Liver (tissue), 8 donors: ENCODE measurements at regions not wholly inside any gene's neighbourhood (a gene's known extent, or its start where the extent isn't known, plus 50 kb on each side); places are given as distances from the start of the nearest gene placed in this dataset.

ENCODE experiments used
- DNase-seq: peaks from one replicate; pipeline ENCODE4 v3.0.0-alpha.2; 2017; ENCODE audit warnings: low spot score
- H3K27ac ChIP-seq, 2 donors: one replicate each; pipeline ENCODE4 v1.7.0; 2013; ENCODE audit warnings: inconsistent platforms in 2 of 2, low read length in 2 of 2, control low read depth in 1 of 2, low read depth in 1 of 2, mild to moderate bottlenecking in 1 of 2
- H3K27me3 ChIP-seq, 4 donors: one replicate each; pipeline versions ENCODE4 v1.6.1 to v1.7.0; 2013; ENCODE audit warnings: low read length in 3 of 4, inconsistent platforms in 1 of 4, mild to moderate bottlenecking in 1 of 4, moderate library complexity in 1 of 4; ENCODE audit not compliant: control insufficient read depth in 4 of 4, insufficient read depth in 4 of 4
- H3K36me3 ChIP-seq, 4 donors: one replicate each; pipeline versions ENCODE4 v1.6.1 to v1.7.0; 2013; ENCODE audit warnings: low read length in 3 of 4, mild to moderate bottlenecking in 3 of 4, low read depth in 1 of 4, moderate library complexity in 1 of 4; ENCODE audit not compliant: control insufficient read depth in 4 of 4, insufficient read depth in 3 of 4
- H3K4me1 ChIP-seq, 4 donors: one replicate each; pipeline versions ENCODE4 v1.6.1 to v1.7.0; 2013; ENCODE audit warnings: low read length in 3 of 4, mild to moderate bottlenecking in 3 of 4, moderate library complexity in 1 of 4; ENCODE audit not compliant: control insufficient read depth in 4 of 4, insufficient read depth in 4 of 4
- H3K4me3 ChIP-seq, 3 donors: one replicate each; pipeline versions ENCODE4 v1.6.1 to v1.7.0; 2013; ENCODE audit warnings: low read length in 3 of 3, control low read depth in 1 of 3, low read depth in 1 of 3, mild to moderate bottlenecking in 1 of 3
- H3K9ac ChIP-seq, 2 donors: one replicate each; pipeline ENCODE4 v1.7.0; 2013; ENCODE audit warnings: low read length in 2 of 2, mild to moderate bottlenecking in 2 of 2, moderate library complexity in 2 of 2, control low read depth in 1 of 2, low read depth in 1 of 2
- H3K9me3 ChIP-seq, 4 donors: one replicate each; pipeline versions ENCODE4 v1.6.1 to v1.7.0; 2013; ENCODE audit warnings: low read length in 3 of 4; ENCODE audit not compliant: control insufficient read depth in 4 of 4
- ATF3 ChIP-seq: IDR thresholded peaks from 2 replicates; pipeline ENCODE4 v1.6.1; 2016; ENCODE audit warnings: antibody characterized with exemption
- CTCF ChIP-seq: fragments of 150-350 bp; IDR thresholded peaks from 2 replicates; pipeline ENCODE4 v1.5.1; 2017; ENCODE audit warnings: improper control_type of control experiment, low read depth, low read length; ENCODE audit not compliant: missing input control
- FOXA2 ChIP-seq: IDR thresholded peaks from 2 replicates; pipeline ENCODE4 v1.6.1; 2016; ENCODE audit warnings: antibody characterized with exemption
- JUND ChIP-seq, 2 donors: IDR thresholded peaks; 2 replicates each; pipeline ENCODE4 v1.6.1; 2016; ENCODE audit warnings: antibody characterized with exemption in 2 of 2
- MAX ChIP-seq: IDR thresholded peaks from 2 replicates; pipeline ENCODE4 v1.6.1; 2016; ENCODE audit warnings: antibody characterized with exemption
- NR2F2 ChIP-seq: IDR thresholded peaks from 2 replicates; pipeline ENCODE4 v1.6.1; 2016; ENCODE audit warnings: antibody characterized with exemption
- RAD21 ChIP-seq, 2 donors: IDR thresholded peaks; 2 replicates each; pipeline ENCODE4 v1.6.1; 2016; ENCODE audit warnings: antibody characterized with exemption in 2 of 2, mild to moderate bottlenecking in 2 of 2
- RXRA ChIP-seq, 2 donors: IDR thresholded peaks; 2 replicates each; pipeline ENCODE4 v1.6.1; 2017 to 2018; ENCODE audit warnings: antibody characterized with exemption in 2 of 2, mild to moderate bottlenecking in 1 of 2
- SP1 ChIP-seq: IDR thresholded peaks from 2 replicates; pipeline ENCODE4 v1.6.1; 2018; ENCODE audit warnings: antibody characterized with exemption, mild to moderate bottlenecking
- TAF1 ChIP-seq: conservative IDR thresholded peaks from 2 replicates; pipeline ENCODE4 v1.6.1; 2016; ENCODE audit warnings: antibody characterized with exemption, mild to moderate bottlenecking
- YY1 ChIP-seq: IDR thresholded peaks from 2 replicates; pipeline ENCODE4 v1.6.1; 2016; ENCODE audit warnings: antibody characterized with exemption, mild to moderate bottlenecking
- ZBTB33 ChIP-seq: IDR thresholded peaks from 2 replicates; pipeline ENCODE4 v1.6.1; 2016; ENCODE audit warnings: antibody characterized with exemption
- WGBS: extraction: QIAGEN DNeasy Blood & Tissue Kit; methylation state at CpG from one replicate; pipeline ENCODE4 v1.1.7; 2013; 5-methylcytosine and 5-hydroxymethylcytosine counted together
- donor health status: healthy.
- donor health status: healthy.
- donor health status: healthy.
- donor health status: healthy.
- donor health status: healthy.

GRCh38 chr6:134830194-134830593 lies 119.7 kb downstream of the ALDH8A1 start:
- TF ChIP-seq RXRA (IDR thresholded peaks at IDR 0.05) (peak in 1 of 2 donors; percentile 68), ZBTB33 (no peak), JUND (IDR thresholded peaks at IDR 0.05) (peak in 1 of 2 donors; percentile 2)
- DNase-seq, result no peak
- H3K27ac ChIP-seq, result peak overlapping the region; percentile 56 to 82
- H3K36me3 ChIP-seq, result no peaks in the 10 kb centered on the region
- H3K27me3 ChIP-seq, result no peaks in the 10 kb centered on the region
- no peaks in the 10 kb centered on the region for H3K9me3 ChIP-seq
- WGBS, result 34% methylated on average over 4 of the region's 4 CpGs
- no peak overlapping the region for H3K4me3 ChIP-seq
- H3K9ac ChIP-seq, result no peak overlapping the region
- H3K4me1 ChIP-seq, result peaks cover 4 to 28% (median 15%) of the 10 kb centered on the region in 4 donors

- WGBS, result 93% methylated on average over 5 of the region's 5 CpGs
- H3K27ac ChIP-seq, result no peak overlapping the region
- H3K4me1 ChIP-seq, result peaks cover 4 to 26% (median 15%) of the 10 kb centered on the region in 4 donors
- no peaks in the 10 kb centered on the region for H3K9me3 ChIP-seq
- TF ChIP-seq TAF1 (no peak), ATF3 (no peak), ZBTB33 (no peak), SP1 (no peak), FOXA2 (no peak), RAD21 (IDR thresholded peaks at IDR 0.05) (no peak), MAX (no peak)
- H3K9ac ChIP-seq, result no peak overlapping the region
- no peak overlapping the region for H3K4me3 ChIP-seq
- no peak for DNase-seq
- H3K27me3 ChIP-seq, result no peaks in the 10 kb centered on the region
- H3K36me3 ChIP-seq, result no peaks in the 10 kb centered on the region
Measured at GRCh38 chr6:134828641-134829040, 121.3 kb downstream of the ALDH8A1 start.

GRCh38 chr6:134826889-134827737 lies 122.8 kb downstream of the ALDH8A1 start:
- H3K9me3 ChIP-seq, result no peaks in the 10 kb centered on the region
- TF ChIP-seq JUND (IDR thresholded peaks at IDR 0.05), result peak in 1 of 2 donors; percentile 61
- peak; percentile 25 to 39 for TF ChIP-seq RXRA (IDR thresholded peaks at IDR 0.05)
- TF ChIP-seq YY1, result peak; percentile 46
- TF ChIP-seq RAD21 (IDR thresholded peaks at IDR 0.05), result peak; percentile 85 to 91
- no peak for TF ChIP-seq NR2F2
- peak; percentile 50 for TF ChIP-seq CTCF
- no peaks in the 10 kb centered on the region for H3K36me3 ChIP-seq
- no peak overlapping the region for H3K4me3 ChIP-seq
- H3K4me1 ChIP-seq, result peaks cover 4 to 31% (median 18%) of the 10 kb centered on the region in 4 donors
- no peak overlapping the region for H3K27ac ChIP-seq
- 78% methylated on average over 3 of the region's 3 CpGs for WGBS
- DNase-seq, result no peak
- H3K27me3 ChIP-seq, result no peaks in the 10 kb centered on the region
- no peak overlapping the region for H3K9ac ChIP-seq
